A204.1 (cell line): ENCODE measurements at regions not wholly inside any gene's neighbourhood (a gene's known extent, or its start where the extent isn't known, plus 50 kb on each side); places are given as distances from the start of the nearest gene placed in this dataset.

Experiments used
- FAIRE-seq: peaks from 2 replicates; lab custom pipeline; 2012; peaks lifted over from hg19 to GRCh38; lab: Jason Lieb, UNC

DNA sequence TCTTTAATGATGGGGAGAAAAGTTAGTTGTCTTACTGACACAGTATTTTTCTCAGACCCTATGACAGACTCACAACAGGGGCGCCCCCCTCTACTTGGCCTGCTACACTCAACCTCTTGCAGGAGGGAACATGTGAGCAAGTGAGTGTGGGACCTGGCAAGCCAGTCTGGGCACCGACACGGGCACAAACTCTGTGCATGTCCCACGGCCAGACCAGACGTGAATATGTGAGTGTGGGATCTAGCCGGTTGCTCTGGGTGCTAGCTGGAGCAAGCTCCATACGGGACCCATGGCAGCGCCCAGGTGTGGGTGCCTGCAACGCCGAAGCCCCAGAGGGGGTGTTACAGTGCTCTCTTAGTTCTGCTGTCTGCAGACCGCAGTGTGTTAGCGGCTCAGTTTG, 1437.3 kb upstream of the MIR17HG start:
- FAIRE-seq, result no peak

DNA sequence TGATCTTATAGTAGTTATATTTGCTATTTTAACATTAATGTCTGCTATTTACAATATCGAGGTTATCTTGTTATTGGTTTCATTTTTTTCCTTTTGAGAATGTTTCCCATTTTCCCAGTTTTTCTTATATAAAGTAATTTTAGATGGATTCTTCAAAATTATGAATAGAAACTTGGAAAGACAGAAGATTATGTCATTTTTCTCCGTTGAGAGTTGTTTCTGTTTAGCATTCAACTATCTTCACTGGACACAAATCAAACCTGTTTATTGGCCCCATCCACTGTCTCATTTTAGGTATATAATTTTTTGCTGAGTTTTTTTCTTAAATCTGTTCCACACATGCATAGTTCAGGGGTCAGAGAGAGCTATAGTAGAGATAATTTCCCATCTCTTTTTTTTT, 1430.9 kb upstream of the MIR17HG start:
- FAIRE-seq, result no peak

GRCh38 chr13:89920461-89920860, 1427.0 kb upstream of the MIR17HG start:
- FAIRE-seq, result no peak

- no peak for FAIRE-seq
Observed at GRCh38 chr13:89923052-89923451, 1424.4 kb upstream of the MIR17HG start.

DNA sequence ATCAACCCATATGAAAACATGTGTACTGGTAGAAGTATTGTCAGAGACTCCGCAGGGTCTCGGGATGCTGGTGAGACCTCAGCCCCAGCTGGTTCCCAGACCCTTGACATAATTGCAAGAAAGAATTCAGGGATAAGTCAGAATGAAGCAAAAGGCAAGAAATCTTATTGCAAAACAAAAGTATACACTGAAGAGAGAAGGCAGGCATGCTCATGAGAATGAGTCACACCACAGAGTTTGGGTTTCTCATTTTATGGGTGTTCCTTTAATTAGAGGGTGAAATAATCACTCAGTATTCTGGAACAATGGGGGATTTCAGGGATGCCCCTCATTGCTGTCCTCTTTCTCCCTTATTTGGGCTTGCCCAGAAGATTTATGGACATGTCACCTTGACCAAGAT, 1423.8 kb upstream of the MIR17HG start:
- no peak for FAIRE-seq

DNA sequence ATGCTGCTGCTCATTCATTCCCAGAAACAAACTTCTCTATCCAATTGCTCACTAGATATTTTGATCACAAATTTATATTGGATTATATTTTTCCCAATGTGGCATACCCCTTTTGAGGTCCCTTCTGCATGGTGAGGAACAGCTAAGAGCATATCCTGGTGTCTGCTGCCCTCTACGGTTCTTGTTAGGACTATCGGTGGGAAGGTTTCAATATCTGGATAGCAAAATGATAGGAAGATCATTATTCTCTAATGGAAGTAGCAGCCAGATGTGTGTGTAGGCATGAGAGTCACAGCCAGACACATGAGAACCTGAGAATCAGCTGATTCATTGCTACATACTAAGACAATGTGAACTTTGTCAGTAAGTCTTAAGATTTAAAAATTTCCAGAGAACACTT, 1422.4 kb upstream of the MIR17HG start:
- no peak for FAIRE-seq

GRCh38 chr13:89930861-89931260, 1416.6 kb upstream of the MIR17HG start:
- no peak for FAIRE-seq

- no peak for FAIRE-seq
Observed at GRCh38 chr13:89932902-89933301, 1414.6 kb upstream of the MIR17HG start.

DNA sequence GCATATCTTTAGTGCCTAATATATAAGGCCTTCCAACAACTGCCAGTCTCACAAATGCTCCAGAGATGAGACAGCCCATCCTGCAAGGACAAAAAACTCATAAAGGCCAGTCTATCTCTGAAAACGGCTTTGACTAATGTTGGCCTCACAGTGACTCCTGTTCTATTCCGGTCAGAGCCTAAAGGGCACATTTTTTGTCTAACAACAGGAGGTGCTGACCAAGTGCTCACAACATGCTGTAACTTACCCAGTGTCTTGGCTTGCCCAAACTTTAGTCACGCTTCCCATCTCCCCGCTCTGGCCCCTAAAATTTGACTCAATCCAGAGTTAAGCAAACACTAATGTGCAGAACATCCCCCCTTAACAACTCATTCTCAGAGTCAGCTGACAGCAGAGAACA, 1411.2 kb upstream of the MIR17HG start:
- FAIRE-seq, result no peak

DNA sequence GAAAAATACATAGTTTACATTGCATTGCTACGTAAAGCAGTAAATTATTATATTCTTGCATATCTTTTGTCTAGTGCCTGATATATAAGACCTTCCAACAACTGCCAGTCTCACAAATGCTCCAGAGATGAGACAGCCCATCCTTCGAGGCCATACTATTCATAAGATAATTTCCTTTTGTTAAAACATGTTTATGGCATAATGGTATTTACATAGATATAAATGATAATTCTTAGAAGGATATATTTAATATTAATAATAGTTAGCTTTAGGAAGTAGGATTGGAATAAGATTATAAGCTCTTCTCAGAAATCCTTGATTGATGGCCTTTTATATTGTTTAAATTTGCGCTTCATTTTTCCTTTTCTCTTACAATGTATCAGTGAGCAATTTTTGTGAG, 1410.1 kb upstream of the MIR17HG start:
- no peak for FAIRE-seq

GRCh38 chr13:89940383-89940782, 1407.1 kb upstream of the MIR17HG start:
- FAIRE-seq, result no peak

DNA sequence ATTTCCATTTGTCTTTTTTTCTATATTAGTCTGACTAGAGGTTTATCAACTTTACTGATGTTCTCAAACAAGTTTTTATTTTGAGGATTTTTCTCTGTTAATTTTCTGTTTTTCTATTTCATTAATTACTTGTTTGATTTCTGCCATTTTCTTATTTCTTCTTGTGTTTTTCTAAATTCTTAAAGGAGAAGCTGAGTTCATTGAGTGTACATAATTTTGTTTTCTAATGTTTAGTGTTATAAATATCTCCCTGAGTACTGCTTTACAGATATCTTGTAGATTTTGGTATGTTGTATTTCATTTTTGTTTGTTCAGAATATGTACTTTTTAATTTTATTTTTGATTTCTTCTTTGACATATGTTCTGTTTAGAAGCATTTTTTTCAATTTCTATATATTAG, 1404.3 kb upstream of the MIR17HG start:
- peak; percentile 61 for FAIRE-seq

- no peak for FAIRE-seq
Observed at GRCh38 chr13:89950225-89950624, 1397.3 kb upstream of the MIR17HG start.

DNA sequence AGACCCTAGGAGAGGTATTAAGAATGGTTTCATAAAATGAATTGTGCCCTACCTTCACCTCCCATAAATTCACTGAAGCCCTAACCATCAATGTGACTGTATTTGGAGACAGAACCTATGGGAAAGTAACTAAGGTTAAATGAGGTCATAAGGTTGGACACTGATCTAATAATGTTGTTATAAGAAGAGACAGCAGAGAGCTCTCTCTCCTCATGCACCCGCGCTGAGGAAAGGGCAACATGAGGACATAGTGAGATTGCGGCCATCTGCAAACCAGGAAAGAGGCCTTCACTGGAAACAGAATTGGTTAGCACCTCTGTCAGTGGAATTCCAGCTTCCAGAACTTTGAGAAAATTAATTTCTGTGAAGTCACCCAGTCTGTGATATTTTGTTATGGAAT, 1396.1 kb upstream of the MIR17HG start:
- FAIRE-seq, result no peak

DNA sequence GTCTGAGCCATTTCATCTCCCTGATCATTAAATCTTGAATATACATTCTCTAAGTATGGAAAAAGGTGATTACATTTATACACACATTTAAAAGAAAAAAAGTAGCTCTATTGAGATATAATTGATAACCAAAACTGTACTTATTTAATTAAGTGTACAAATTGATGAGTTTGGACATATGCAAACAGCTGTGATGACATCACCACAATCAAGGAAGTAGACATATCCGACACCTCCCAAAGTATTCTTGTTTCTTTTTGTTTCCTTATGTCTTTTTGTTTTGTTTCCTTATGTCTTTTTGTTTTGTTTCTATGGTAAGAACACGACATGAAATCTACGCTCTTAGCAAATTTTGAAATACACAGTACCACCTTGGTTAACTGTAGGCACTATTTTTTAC, 1393.9 kb upstream of the MIR17HG start:
- no peak for FAIRE-seq

DNA sequence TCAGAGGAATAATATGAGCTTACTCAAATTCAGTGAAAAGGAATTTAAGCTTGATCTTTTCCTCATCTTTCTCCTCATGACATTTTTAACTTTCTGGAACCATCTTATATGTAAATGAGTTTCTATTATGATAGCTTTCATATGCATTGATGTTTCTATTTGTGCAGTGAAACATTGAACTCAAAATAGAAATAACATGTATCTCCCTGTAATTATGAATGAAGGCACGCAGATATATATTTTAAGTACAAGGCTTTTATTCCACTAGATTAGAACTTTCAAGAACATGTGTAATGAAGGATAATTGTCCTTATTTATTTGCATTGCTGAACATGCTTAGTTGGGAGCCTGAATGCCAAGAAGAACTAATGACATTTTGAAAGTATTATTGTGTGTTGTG, 1391.7 kb upstream of the MIR17HG start:
- no peak for FAIRE-seq

DNA sequence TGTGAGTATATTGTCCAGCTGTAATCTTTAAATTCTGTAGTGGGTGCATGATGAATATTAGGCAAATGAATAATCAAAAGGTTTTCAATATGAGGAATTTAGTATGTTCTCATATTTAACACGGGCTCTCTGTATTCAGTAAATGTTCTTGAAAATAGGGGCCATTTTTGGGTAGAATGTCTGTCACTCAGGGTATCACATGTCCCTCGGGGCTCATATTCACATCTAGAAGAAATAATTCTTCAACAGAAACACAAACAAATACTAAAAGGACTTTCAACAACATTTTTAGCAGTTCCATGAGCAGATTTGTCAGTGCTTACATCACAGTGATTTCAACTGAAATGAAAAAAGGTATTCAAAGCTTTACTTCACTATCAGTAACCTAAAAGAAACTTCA, 1388.4 kb upstream of the MIR17HG start:
- no peak for FAIRE-seq

GRCh38 chr13:89965252-89965651, 1382.2 kb upstream of the MIR17HG start:
- no peak for FAIRE-seq

GRCh38 chr13:89966524-89966923, 1381.0 kb upstream of the MIR17HG start:
- no peak for FAIRE-seq

DNA sequence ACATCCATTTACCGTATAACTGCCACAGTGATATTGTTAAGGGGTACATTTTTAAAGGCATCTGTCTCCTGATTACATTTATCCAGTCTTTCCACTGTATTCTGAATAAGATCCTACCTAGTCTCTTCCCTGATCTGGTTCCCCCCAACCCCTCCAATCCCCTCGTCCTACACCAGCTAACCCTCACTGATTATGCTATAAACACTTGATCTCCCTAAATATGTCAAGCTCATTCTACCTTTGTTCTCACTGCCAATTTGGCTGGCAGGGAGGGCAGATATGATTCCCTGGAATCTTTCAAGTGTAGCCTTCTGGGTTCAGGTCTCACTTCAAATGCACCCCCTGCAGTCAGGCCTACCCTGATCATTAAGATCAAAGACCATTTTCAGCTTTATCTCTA, 1379.8 kb upstream of the MIR17HG start:
- FAIRE-seq, result no peak

DNA sequence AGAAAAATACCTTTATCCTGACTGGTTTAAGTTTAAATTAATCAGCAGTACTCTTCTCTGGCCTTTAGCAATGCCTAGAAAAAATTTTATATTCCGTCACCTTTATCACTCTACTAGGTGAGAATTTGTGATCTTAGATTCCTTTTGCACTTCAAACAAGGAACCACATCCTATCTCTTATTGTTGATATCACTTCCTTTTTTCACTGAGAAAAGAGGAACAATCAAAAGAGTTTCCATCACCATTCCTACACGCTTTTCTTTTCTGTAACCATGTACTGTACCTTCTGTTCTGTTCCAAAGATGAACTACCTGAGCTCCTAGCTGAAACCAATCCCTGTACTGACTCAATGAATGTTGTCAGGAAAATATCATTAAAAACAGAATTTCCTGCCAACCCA, 1379.0 kb upstream of the MIR17HG start:
- no peak for FAIRE-seq

- FAIRE-seq, result no peak
Observed at GRCh38 chr13:89970353-89970709, 1377.2 kb upstream of the MIR17HG start.

DNA sequence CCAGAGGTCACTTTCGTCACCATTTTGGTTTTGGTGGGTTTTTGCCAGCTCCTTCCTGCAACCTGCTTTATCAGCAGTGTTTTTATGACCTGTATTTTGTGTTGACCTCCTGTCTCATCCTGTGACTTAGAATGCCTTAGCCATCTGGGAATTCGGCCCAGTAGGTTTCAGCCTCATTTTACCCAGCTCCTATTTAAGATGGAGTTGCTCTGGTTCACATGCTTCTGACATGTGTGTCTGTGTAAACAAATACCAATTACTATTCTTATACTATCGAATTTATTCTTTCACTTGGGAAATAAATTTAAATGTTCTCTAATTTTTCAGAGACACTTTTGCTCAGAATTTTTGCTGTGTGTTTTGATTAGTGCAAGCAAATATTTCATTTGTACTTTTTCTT, 1370.3 kb upstream of the MIR17HG start:
- no peak for FAIRE-seq

GRCh38 chr13:89980896-89981295, 1366.6 kb upstream of the MIR17HG start:
- no peak for FAIRE-seq

- no peak for FAIRE-seq
Observed at GRCh38 chr13:89982407-89983095, 1364.9 kb upstream of the MIR17HG start.
